SK-N-MC (cell line): ENCODE measurements at regions not wholly inside any gene's neighbourhood (a gene's known extent, or its start where the extent isn't known, plus 50 kb on each side); places are given as distances from the start of the nearest gene placed in this dataset.

Experiments
- EZH2 ChIP-seq: fragments of 200-600 bp; sonication (generic); IDR thresholded peaks from one replicate; pipeline ENCODE4 v1.6.1; 2017; ENCODE audit warnings: antibody characterized with exemption
- POLR2AphosphoS5 ChIP-seq: IDR thresholded peaks from 2 replicates; pipeline ENCODE4 v1.6.1; 2012; ENCODE audit warnings: mild to moderate bottlenecking, low read depth, low read length, borderline replicate concordance

GRCh38 chr4:137063961-137064360 is 468.3 kb downstream of the PCDH18 start:
- TF ChIP-seq POLR2AphosphoS5 (no peak), EZH2 (no peak)
